Endothelial cell of umbilical vein (primary cell): ENCODE measurements at regions not wholly inside any gene's neighbourhood (a gene's known extent, or its start where the extent isn't known, plus 50 kb on each side); places are given as distances from the start of the nearest gene placed in this dataset.

ENCODE experiments used
- BruUV-seq: library from RNA; stranded (reverse); fragments of 400-500 nt; replicated peaks from 2 replicates; lab custom pipeline; 2021; lab: Mats Ljungman, UMichigan
- CTCF ChIA-PET: fragments of 300-600, 350-600 bp; sonication (Branson Sonifier 250); formaldehyde crosslinking; loops from one replicate; lab custom pipeline; 2021; ENCODE audit warnings: antibody characterized with exemption, inconsistent platforms; lab: Charles Lee
- POLR2A ChIA-PET: fragments of 300-600, 350-600 bp; sonication (Branson Sonifier 250); formaldehyde crosslinking; loops from one replicate; lab custom pipeline; 2021; ENCODE audit warnings: antibody characterized with exemption, inconsistent platforms; lab: Charles Lee
- DNase-seq: peaks from one replicate; pipeline ENCODE4 v3.0.0-alpha.2; 2011; ENCODE audit warnings: low read depth, low spot score
- FAIRE-seq: peaks from 2 replicates; lab custom pipeline; 2011; peaks lifted over from hg19 to GRCh38; lab: Jason Lieb, UNC
- H2AFZ ChIP-seq: 2 replicates; pipeline ENCODE4 v1.6.0; 2012; ENCODE audit warnings: low read depth, low read length, control low read depth, inconsistent platforms
- H3K27ac ChIP-seq: 2 replicates; pipeline ENCODE4 v1.5.1; 2011; ENCODE audit warnings: low read depth, mild to moderate bottlenecking, control low read depth, low read length, moderate library complexity; ENCODE audit not compliant: insufficient read depth
- H3K27me3 ChIP-seq, 2 experiments: 2 replicates each; pipeline versions ENCODE4 v1.6.0 to v1.6.1; 2011; ENCODE audit warnings: low read length in 2 of 2, mixed read lengths in 1 of 2; ENCODE audit not compliant: control insufficient read depth in 2 of 2, insufficient read depth in 2 of 2
- H3K36me3 ChIP-seq, 2 experiments: 2 replicates in 1 of 2; 3 replicates in 1 of 2; pipeline ENCODE4 v1.5.1; 2011; ENCODE audit warnings: low read length in 2 of 2, mild to moderate bottlenecking in 1 of 2, moderate library complexity in 1 of 2; ENCODE audit not compliant: control insufficient read depth in 2 of 2, insufficient read depth in 2 of 2; ENCODE audit errors: extremely low read depth in 1 of 2
- H3K4me1 ChIP-seq: 3 replicates; pipeline ENCODE4 v1.5.1; 2011; ENCODE audit warnings: mild to moderate bottlenecking, low read length; ENCODE audit not compliant: control insufficient read depth, insufficient read depth; ENCODE audit errors: extremely low read depth
- H3K4me2 ChIP-seq: 2 replicates; pipeline ENCODE4 v1.6.1; 2011; ENCODE audit warnings: low read length, control low read depth, mixed read lengths; ENCODE audit not compliant: insufficient read depth
- H3K4me3 ChIP-seq, 3 experiments: fragments of 200-600 bp in 1 of 3; sonication (generic), shearing (Covaris generic) in 1 of 3; replicated peaks in 1 of 3; 2 replicates each; pipeline ENCODE4 v1.5.1; 2011 to 2016; ENCODE audit warnings: control low read depth in 3 of 3, low read length in 3 of 3, mild to moderate bottlenecking in 2 of 3, inconsistent platforms in 1 of 3, low read depth in 1 of 3, moderate library complexity in 1 of 3; ENCODE audit not compliant: insufficient read depth in 1 of 3
- H3K79me2 ChIP-seq: 2 replicates; pipeline ENCODE4 v1.6.0; 2012; ENCODE audit warnings: low read length, inconsistent platforms; ENCODE audit not compliant: control insufficient read depth, insufficient read depth
- H3K9ac ChIP-seq: replicated peaks from 2 replicates; pipeline ENCODE3; 2011; ENCODE audit warnings: low read length, control low read depth; ENCODE audit not compliant: insufficient read depth; ENCODE audit errors: extremely low read depth
- H3K9me1 ChIP-seq: replicated peaks from 3 replicates; pipeline ENCODE4 v1.6.0; 2011; ENCODE audit warnings: mild to moderate bottlenecking, low read length; ENCODE audit not compliant: control insufficient read depth, insufficient read depth; ENCODE audit errors: extremely low read depth
- H3K9me3 ChIP-seq: replicated peaks from 2 replicates; pipeline ENCODE4 v1.5.1; 2012; ENCODE audit warnings: low read length, inconsistent platforms; ENCODE audit not compliant: control insufficient read depth, insufficient read depth
- H4K20me1 ChIP-seq: replicated peaks from 2 replicates; pipeline ENCODE3; 2011; ENCODE audit warnings: mild to moderate bottlenecking, low read length; ENCODE audit not compliant: control insufficient read depth, insufficient read depth; ENCODE audit errors: extremely low read depth
- CTCF ChIP-seq, 2 donors: IDR thresholded peaks; 1 replicate in 1 of 2; 2 replicates in 1 of 2; pipeline ENCODE4 v1.5.1; 2011; ENCODE audit warnings: low read length in 2 of 2, mild to moderate bottlenecking in 2 of 2, moderate library complexity in 2 of 2, control low read depth in 1 of 2, inconsistent platforms in 1 of 2, low read depth in 1 of 2; ENCODE audit not compliant: insufficient read depth in 1 of 2; ENCODE audit errors: extremely low read depth in 1 of 2
- EZH2 ChIP-seq: IDR thresholded peaks from 2 replicates; pipeline ENCODE4 v1.6.1; 2012; ENCODE audit warnings: borderline replicate concordance, low read depth, mild to moderate bottlenecking, moderate library complexity, low read length, inconsistent platforms; ENCODE audit not compliant: severe bottlenecking
- FOS ChIP-seq: IDR thresholded peaks from 2 replicates; pipeline ENCODE4 v1.6.1; 2011; ENCODE audit warnings: mild to moderate bottlenecking, low read length, moderate library complexity, borderline replicate concordance; ENCODE audit not compliant: insufficient read depth
- GATA2 ChIP-seq: IDR thresholded peaks from 2 replicates; pipeline ENCODE4 v1.7.0; 2011; ENCODE audit warnings: low read depth, mild to moderate bottlenecking, moderate library complexity, mixed read lengths, low read length; ENCODE audit not compliant: insufficient read length, insufficient read depth
- JUN ChIP-seq: IDR thresholded peaks from 2 replicates; pipeline ENCODE4 v1.6.1; 2011; ENCODE audit warnings: borderline replicate concordance, low read depth; ENCODE audit not compliant: insufficient read length, insufficient read depth
- MAX ChIP-seq: IDR thresholded peaks from 2 replicates; pipeline ENCODE4 v1.6.1; 2011; ENCODE audit not compliant: insufficient read depth, insufficient read length
- MYC ChIP-seq: IDR thresholded peaks from one replicate; pipeline ENCODE4 v1.6.1; 2011; ENCODE audit warnings: mild to moderate bottlenecking, low read depth, low read length
- POLR2A ChIP-seq: IDR thresholded peaks from 2 replicates; pipeline ENCODE4 v1.6.1; 2012; ENCODE audit warnings: low read depth, mild to moderate bottlenecking, control low read depth, low read length
- POLR2AphosphoS5 ChIP-seq: IDR thresholded peaks from 2 replicates; pipeline ENCODE4 v1.6.1; 2012; ENCODE audit warnings: low read depth, mild to moderate bottlenecking, control low read depth, low read length, moderate library complexity; ENCODE audit not compliant: insufficient read depth
- dilution Hi-C: fragments of 300-500 bp; cut with MboI; formaldehyde crosslinking; loops from one replicate; pipeline ENCODE4 v1.15.0; 2019; ENCODE audit warnings: low sequenced_read_pairs; ENCODE audit not compliant: extremely low pct_ligation_motif_present
- intact Hi-C: fragments of 100-400 bp; cut with micrococcal nuclease; formaldehyde crosslinking; loops from one replicate; pipeline ENCODE4 v1.10.0; 2022

- H3K9ac ChIP-seq = no peak overlapping the region
- DNase-seq (no peak), FAIRE-seq (no peak)
- no peak overlapping the region for H2AFZ ChIP-seq
- no TSS peak for BruUV-seq
- no peak overlapping the region for H3K4me3 ChIP-seq
- dilution Hi-C loops (no loop called here), intact Hi-C loops (loop anchor here (10.0 kb wide), 1 partner anchor 660 kb away; no protein-coding TSS in a partner anchor)
- no peak overlapping the region for H3K27ac ChIP-seq
- no peaks in the 10 kb centered on the region for H3K27me3 ChIP-seq
- H4K20me1 ChIP-seq = no peaks in the 10 kb centered on the region
- CTCF ChIA-PET = interaction anchor here (1.0 to 1.7 kb wide), 6 partner anchors 292 to 1157 kb away, joined by 3 to 9 read pairs (median 4); partner anchors contain the start of gene SPRY1
- H3K79me2 ChIP-seq = no peaks in the 10 kb centered on the region
- TF ChIP-seq POLR2AphosphoS5 (no peak), GATA2 (no peak), MAX (no peak), MYC (no peak), EZH2 (no peak), POLR2A (no peak), FOS (no peak), JUN (no peak), CTCF (IDR thresholded peaks at IDR 0.05; ENCODE audit: extremely low read depth in 1 of 2, insufficient read depth in 1 of 2, low read depth in 1 of 2, low read length in 2 of 2) (no peak)
- H3K9me3 ChIP-seq = no peaks in the 10 kb centered on the region
- no peaks in the 10 kb centered on the region for H3K9me1 ChIP-seq
- POLR2A ChIA-PET = no interaction called here
- no peaks in the 10 kb centered on the region for H3K4me1 ChIP-seq
- no peak overlapping the region for H3K4me2 ChIP-seq
- H3K36me3 ChIP-seq = peaks cover 0 to 6% of the 10 kb centered on the region in 2 experiments
These were observed 182.6 kb upstream of the NUDT6 start for GRCh38 chr4:123105026-123105420.
